K562 (cell line): ENCODE measurements at regions not wholly inside any gene's neighbourhood (a gene's known extent, or its start where the extent isn't known, plus 50 kb on each side); places are given as distances from the start of the nearest gene placed in this dataset.

Source experiments
- ATAC-seq: fragments of 200-7000 bp; cut with Tn5 transposase; 3 replicates; pipeline ENCODE4 v1.9.1; 2020; ENCODE audit warnings: moderate library complexity
- BruUV-seq: library from RNA; stranded (reverse); fragments of 400-500 nt; replicated peaks from 2 replicates; lab custom pipeline; 2021; lab: Mats Ljungman, UMichigan
- CTCF ChIA-PET: fragments of 300-600 bp; formaldehyde crosslinking; extraction: SDS; loops from one replicate; lab custom pipeline; 2021; ENCODE audit warnings: low intra/inter-chr PET ratio; lab: Yijun Ruan, JAX
- POLR2A ChIA-PET: fragments of 300-600, 350-650 bp; sonication (Branson Sonifier 250); formaldehyde crosslinking; extraction: SDS; loops from one replicate; lab custom pipeline; 2021; ENCODE audit warnings: antibody characterized with exemption, inconsistent platforms; lab: Yijun Ruan, JAX
- DNase-seq, 4 experiments: peaks; one replicate each; pipeline versions ENCODE4 v3.0.0 to v3.0.0-alpha.2; 2011 to 2018; ENCODE audit warnings: low spot score in 3 of 4, mixed read lengths in 3 of 4; ENCODE audit errors: extremely low read depth in 1 of 4
- FAIRE-seq: peaks from 2 replicates; lab custom pipeline; 2011; peaks lifted over from hg19 to GRCh38; lab: Jason Lieb, UNC
- H2AFZ ChIP-seq: 2 replicates; pipeline ENCODE4 v1.6.0; 2011; ENCODE audit warnings: low read depth, low read length, control low read depth, inconsistent platforms
- H3K27ac ChIP-seq: fragments of 200-600 bp; 3 replicates; pipeline ENCODE4 v1.8.0; 2011; ENCODE audit warnings: low read depth, mild to moderate bottlenecking, control low read depth, inconsistent platforms, low read length, moderate library complexity, mixed read lengths; ENCODE audit errors: extremely low read depth
- H3K27me3 ChIP-seq, 2 experiments: fragments of 300-600 bp in 1 of 2; 2 replicates in 1 of 2; 3 replicates in 1 of 2; pipeline versions ENCODE4 v1.6.0 to v1.8.0; 2011; ENCODE audit warnings: inconsistent platforms in 2 of 2, low read length in 2 of 2, mild to moderate bottlenecking in 1 of 2, mixed read lengths in 1 of 2, moderate library complexity in 1 of 2; ENCODE audit not compliant: control insufficient read depth in 2 of 2, insufficient read depth in 2 of 2
- H3K36me3 ChIP-seq: fragments of 300-600 bp; 3 replicates; pipeline ENCODE4 v1.8.0; 2011; ENCODE audit warnings: mild to moderate bottlenecking, low read length, inconsistent platforms; ENCODE audit not compliant: control insufficient read depth, insufficient read depth
- H3K4me1 ChIP-seq, 2 experiments: fragments of 200-600 bp in 1 of 2; replicated peaks in 1 of 2; 2 replicates in 1 of 2; 3 replicates in 1 of 2; pipeline versions ENCODE4 v1.5.1 to v1.8.0; 2011; ENCODE audit warnings: inconsistent platforms in 2 of 2, low read length in 2 of 2, mild to moderate bottlenecking in 1 of 2, mixed read lengths in 1 of 2, moderate library complexity in 1 of 2; ENCODE audit not compliant: control insufficient read depth in 2 of 2, insufficient read depth in 2 of 2
- H3K4me2 ChIP-seq: 2 replicates; pipeline ENCODE4 v1.6.1; 2011; ENCODE audit warnings: low read length, control low read depth, inconsistent platforms, mixed read lengths; ENCODE audit not compliant: insufficient read depth
- H3K4me3 ChIP-seq: fragments of 200-600 bp; sonication (generic), shearing (Covaris generic); 2 replicates; pipeline ENCODE4 v1.5.1; 2016; ENCODE audit warnings: control low read depth, inconsistent platforms
- H3K79me2 ChIP-seq: fragments of 200-600 bp; 3 replicates; pipeline ENCODE4 v1.8.0; 2011; ENCODE audit warnings: low read length, inconsistent platforms; ENCODE audit not compliant: control insufficient read depth, insufficient read depth
- H3K9ac ChIP-seq, 2 experiments: 2 replicates each; pipeline versions ENCODE4 v1.6.0 to v1.6.1; 2011; ENCODE audit warnings: low read depth in 2 of 2, low read length in 2 of 2, control low read depth in 1 of 2, inconsistent platforms in 1 of 2, mild to moderate bottlenecking in 1 of 2, mixed read lengths in 1 of 2; ENCODE audit not compliant: insufficient read depth in 1 of 2
- H3K9me1 ChIP-seq: one replicate; pipeline ENCODE4 v1.6.0; 2011; ENCODE audit warnings: inconsistent platforms, mild to moderate bottlenecking, low read length, moderate library complexity; ENCODE audit not compliant: control insufficient read depth, insufficient read depth
- H3K9me3 ChIP-seq: replicated peaks from 2 replicates; pipeline ENCODE4 v1.5.1; 2011; ENCODE audit warnings: low read depth, low read length, inconsistent platforms; ENCODE audit not compliant: control insufficient read depth, insufficient read depth
- H4K20me1 ChIP-seq: replicated peaks from 2 replicates; pipeline ENCODE4 v1.6.1; 2011; ENCODE audit warnings: low read length, inconsistent platforms, mixed read lengths; ENCODE audit not compliant: control insufficient read depth, insufficient read depth
- NBN ChIP-seq: fragments of 450-650 bp; IDR thresholded peaks from 2 replicates; pipeline ENCODE4 v1.6.1; 2016; ENCODE audit warnings: low read depth, mild to moderate bottlenecking
- PATZ1 ChIP-seq: fragments of 250-450 bp; sonication (Bioruptor Pico); IDR thresholded peaks from 2 replicates; pipeline ENCODE4 v1.5.0; 2020; ENCODE audit warnings: mild to moderate bottlenecking, borderline replicate concordance
- PHTF2 ChIP-seq: fragments of 250-450 bp; sonication (Bioruptor Pico); IDR thresholded peaks from 2 replicates; pipeline ENCODE4 v1.5.0; 2021; ENCODE audit warnings: mild to moderate bottlenecking
- PRMT5 ChIP-seq: sonication (generic); formaldehyde crosslinking; IDR thresholded peaks from 2 replicates; pipeline ENCODE4 v1.5.0; 2020; ENCODE audit warnings: missing genetic modification reagents
- ZNF584 ChIP-seq: fragments of 200-800 bp; sonication (Bioruptor generic); IDR thresholded peaks from 2 replicates; pipeline ENCODE4 v1.6.1; 2016; ENCODE audit warnings: low read depth, mild to moderate bottlenecking, missing genetic modification characterization, missing compliant biosample characterization
- WGBS: fragments of 100-300 bp; shearing (Covaris generic); methylation state at CpG from one replicate; pipeline ENCODE4 v1.1.6; 2016; ENCODE audit warnings: low coverage, mixed read lengths; ENCODE audit not compliant: insufficient coverage; ENCODE audit errors: missing lambda C conversion rate; 5-methylcytosine and 5-hydroxymethylcytosine counted together
- in situ Hi-C: fragments of 300-500 bp; cut with MboI; formaldehyde crosslinking; loops from 4 replicates; pipeline ENCODE4 v1.15.0; 2018; ENCODE audit warnings: inconsistent platforms, mixed read lengths
- intact Hi-C: fragments of 100-400 bp; cut with micrococcal nuclease; formaldehyde crosslinking; loops from 2 replicates; pipeline ENCODE4 v1.14.2; 2022

GRCh38 chr1:30248373-30248772 is 475.0 kb downstream of the MATN1 start:
- FAIRE-seq (no peak), DNase-seq (no peak)

More at GRCh38 chr1:30248373-30248772, 475.0 kb downstream of the MATN1 start:
- Histone ChIP-seq H3K27ac (no peak overlapping the region), H3K27me3 (peaks cover 25 to 67% of the 10 kb centered on the region in 2 experiments), H3K9ac (no peak overlapping the region), H3K9me1 (no peaks in the 10 kb centered on the region), H3K4me3 (no peak overlapping the region), H3K9me3 (no peaks in the 10 kb centered on the region), H3K79me2 (no peaks in the 10 kb centered on the region), H2AFZ (no peak overlapping the region), H3K4me2 (no peak overlapping the region), H3K36me3 (no peaks in the 10 kb centered on the region), H3K4me1 (no peaks in the 10 kb centered on the region), H4K20me1 (peaks cover 3% of the 10 kb centered on the region; the same call in 1 of the 2 replicates)
- BruUV-seq: no TSS peak
- ATAC-seq: no peak
- CTCF ChIA-PET: no interaction called here
- POLR2A ChIA-PET: interaction anchor here (1.6 kb wide), 1 partner anchor 13 kb away, joined by 3 read pairs; no protein-coding TSS in a partner anchor
- intact Hi-C loops (no loop called here), in situ Hi-C loops (no loop called here)
- TF ChIP-seq NBN (no peak), PRMT5 (CRISPR knock-in tag) (no peak), ZNF584 (CRISPR knock-in tag) (no peak), PATZ1 (no peak), PHTF2 (CRISPR knock-in tag) (no peak)
- WGBS: 0% methylated on average over 3 of the region's 3 CpGs
